IPS-18c (cell line): ENCODE measurements at regions not wholly inside any gene's neighbourhood (a gene's known extent, or its start where the extent isn't known, plus 50 kb on each side); places are given as distances from the start of the nearest gene placed in this dataset.

ENCODE experiments used
- H3K4me3 ChIP-seq: 2 replicates; pipeline ENCODE4 v1.7.0; 2013; ENCODE audit warnings: low read depth, mild to moderate bottlenecking, low read length, moderate library complexity; ENCODE audit not compliant: insufficient read depth
- H3K9me3 ChIP-seq: one replicate; pipeline ENCODE4 v1.6.1; 2013; ENCODE audit warnings: mild to moderate bottlenecking, low read length, moderate library complexity; ENCODE audit not compliant: control insufficient read depth, insufficient read depth

DNA sequence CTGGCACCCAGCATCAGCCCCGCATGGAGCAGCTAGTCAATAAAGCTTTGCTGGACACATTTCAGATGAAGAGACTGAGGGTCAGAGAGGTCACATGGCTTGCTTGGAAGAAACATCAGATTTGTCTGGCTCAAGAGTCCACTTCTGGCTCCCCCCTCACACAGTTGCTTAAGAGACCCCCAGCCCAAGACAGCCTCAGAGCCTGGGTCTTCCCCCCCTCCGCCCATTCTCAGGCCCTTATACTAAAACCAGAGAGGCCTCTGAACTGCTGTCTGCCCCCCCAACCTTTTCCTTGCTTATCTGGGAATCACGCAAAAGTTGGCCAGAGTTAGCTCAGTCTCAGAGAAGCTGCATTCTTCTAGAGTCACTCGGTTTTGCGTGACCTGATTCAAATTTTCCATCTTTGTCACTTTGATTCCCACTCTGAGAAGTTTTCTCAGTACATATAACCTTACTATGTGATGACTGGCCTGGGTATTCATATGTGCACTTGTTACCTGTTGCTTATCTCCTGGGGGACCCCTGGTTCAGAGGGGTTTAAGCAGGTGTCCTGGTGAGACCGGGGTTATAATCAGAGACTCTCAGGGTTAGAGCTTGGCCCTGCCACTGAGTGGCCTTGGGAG is 145.4 kb upstream of the IER5L start:
- Histone ChIP-seq H3K9me3 (peaks cover 2% of the 10 kb centered on the region), H3K4me3 (no peak overlapping the region)

DNA sequence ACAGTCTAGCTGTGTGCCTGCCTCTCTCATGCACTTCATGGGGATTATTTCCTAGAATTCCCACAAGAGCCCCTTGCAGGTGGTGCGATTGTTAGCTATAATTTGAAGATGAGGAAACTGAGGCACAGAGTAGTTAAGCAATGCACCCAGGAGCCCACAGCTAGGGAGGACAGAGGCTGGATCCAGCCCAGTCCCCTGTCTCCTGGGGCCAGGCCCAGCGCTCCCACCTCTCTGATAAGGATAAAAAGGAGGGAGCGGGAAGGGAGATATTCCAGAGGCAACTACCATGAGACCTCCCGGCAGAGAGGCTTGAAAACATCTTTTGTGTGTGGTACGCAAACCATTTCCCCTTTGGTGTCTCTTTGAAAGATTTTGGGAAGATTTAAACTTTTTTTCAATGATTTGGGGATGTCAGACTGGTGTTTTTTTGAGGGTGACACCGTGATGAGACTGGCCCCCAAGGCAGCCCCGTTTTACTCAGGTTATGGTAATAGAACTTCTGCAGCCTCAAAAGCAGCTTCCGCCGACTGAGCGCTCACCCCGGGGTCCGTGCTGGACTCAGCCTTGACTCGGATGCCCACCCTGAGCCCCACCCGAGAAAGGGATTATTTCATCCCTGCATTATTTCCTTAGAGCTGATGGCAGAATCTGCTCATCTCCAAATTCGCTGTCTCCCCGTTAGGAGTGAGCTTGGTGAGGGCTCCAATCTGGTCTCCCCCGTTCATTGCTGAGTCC is 144.7 kb upstream of the IER5L start:
- Histone ChIP-seq H3K4me3 (no peak overlapping the region), H3K9me3 (peaks cover 2% of the 10 kb centered on the region)

- Histone ChIP-seq H3K4me3 (no peak overlapping the region), H3K9me3 (peaks cover 2% of the 10 kb centered on the region)
Measured at GRCh38 chr9:129322022-129322621, 144.1 kb upstream of the IER5L start.

DNA sequence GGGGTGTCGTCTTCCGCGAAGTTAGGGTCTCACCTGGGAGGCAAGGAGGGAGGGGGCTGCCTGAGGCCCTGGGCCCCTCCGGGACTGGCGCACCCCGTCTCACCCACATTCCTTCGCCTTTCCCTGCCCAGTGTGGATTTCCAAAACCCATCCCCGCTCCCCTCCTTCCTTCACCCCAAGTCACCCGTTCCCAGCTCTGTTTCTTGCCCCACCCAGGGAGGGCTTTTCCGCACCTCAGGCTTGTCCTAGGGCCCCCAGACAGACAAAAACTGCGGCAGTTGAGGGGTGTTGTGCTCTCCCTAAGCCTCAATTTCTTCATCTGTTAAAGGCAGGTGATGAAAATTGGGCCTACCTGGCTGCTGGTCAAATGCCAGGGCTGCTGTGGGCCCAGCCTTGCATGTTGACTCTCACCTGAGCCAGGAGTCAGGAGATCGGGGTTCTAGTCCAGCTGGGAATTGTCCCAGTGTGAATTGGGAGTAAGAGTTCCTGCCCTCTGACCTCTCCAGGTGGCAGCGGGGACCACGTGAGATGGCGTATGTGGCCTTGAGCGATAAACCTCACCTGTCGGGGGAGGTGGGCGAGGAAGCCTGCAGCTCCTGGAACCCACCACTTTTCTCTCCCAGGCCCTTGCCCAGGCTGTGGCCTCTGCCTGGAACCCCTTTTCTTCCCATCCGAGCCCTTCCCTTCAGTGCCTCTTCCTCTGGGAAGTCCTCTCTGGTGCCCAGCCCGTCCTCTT is 143.4 kb upstream of the IER5L start:
- H3K4me3 ChIP-seq: no peak overlapping the region; the same call in 1 of the 2 replicates
- H3K9me3 ChIP-seq: peaks cover 2% of the 10 kb centered on the region

- Histone ChIP-seq H3K9me3 (peaks cover 2% of the 10 kb centered on the region), H3K4me3 (peak overlapping the region; percentile 49)
Measured at GRCh38 chr9:129320575-129321285, 142.7 kb upstream of the IER5L start.

- Histone ChIP-seq H3K4me3 (peak overlapping the region; percentile 49), H3K9me3 (peaks cover 2% of the 10 kb centered on the region)
Measured at GRCh38 chr9:129319938-129320481, 141.9 kb upstream of the IER5L start.

- H3K4me3 ChIP-seq: no peak overlapping the region
- H3K9me3 ChIP-seq: peaks cover 2% of the 10 kb centered on the region
Measured at GRCh38 chr9:129319076-129319937, 141.2 kb upstream of the IER5L start.

GRCh38 chr9:129318121-129319075 is 140.3 kb upstream of the IER5L start:
- Histone ChIP-seq H3K9me3 (peaks cover 2% of the 10 kb centered on the region), H3K4me3 (no peak overlapping the region)

DNA sequence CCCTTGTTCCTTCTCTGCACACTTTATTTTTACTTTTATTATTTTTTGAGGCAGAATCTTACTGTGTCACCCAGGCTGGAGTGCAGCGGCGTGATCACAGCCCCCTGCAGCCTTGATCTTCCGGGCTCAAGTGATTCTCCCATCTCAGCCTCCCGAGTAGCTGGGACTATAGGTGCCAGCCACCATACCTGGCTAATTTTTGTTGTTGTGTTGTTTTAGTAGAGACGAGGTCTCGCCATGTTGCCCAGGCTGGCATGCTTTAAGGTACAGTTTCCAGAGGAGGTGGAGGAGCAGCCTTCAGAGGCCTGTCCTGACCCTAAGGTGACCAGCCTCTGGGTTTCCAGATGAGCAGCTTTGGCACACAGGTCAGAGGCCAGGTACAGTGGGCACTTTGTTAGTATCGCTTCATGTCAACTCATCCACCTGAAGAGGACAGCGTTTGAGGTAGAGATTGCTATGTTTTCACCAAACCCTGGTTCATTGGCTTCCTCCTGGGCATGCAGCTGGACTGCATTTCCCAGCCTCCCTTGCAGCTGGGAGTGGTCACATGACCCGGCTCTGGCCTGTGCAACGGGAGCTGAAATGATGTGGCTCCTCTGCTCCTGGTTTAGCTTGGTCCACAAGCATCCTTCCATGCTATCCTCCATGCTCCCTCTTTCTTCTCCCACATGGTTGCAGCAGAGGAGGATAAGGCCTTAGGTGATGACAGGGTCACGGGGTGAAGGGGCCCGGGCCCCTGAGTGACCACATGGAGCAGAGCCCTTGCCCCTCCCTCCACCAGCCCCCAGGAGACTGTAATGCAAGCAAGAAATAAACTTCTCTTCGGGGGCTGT is 139.3 kb upstream of the IER5L start:
- no peak overlapping the region for H3K4me3 ChIP-seq

DNA sequence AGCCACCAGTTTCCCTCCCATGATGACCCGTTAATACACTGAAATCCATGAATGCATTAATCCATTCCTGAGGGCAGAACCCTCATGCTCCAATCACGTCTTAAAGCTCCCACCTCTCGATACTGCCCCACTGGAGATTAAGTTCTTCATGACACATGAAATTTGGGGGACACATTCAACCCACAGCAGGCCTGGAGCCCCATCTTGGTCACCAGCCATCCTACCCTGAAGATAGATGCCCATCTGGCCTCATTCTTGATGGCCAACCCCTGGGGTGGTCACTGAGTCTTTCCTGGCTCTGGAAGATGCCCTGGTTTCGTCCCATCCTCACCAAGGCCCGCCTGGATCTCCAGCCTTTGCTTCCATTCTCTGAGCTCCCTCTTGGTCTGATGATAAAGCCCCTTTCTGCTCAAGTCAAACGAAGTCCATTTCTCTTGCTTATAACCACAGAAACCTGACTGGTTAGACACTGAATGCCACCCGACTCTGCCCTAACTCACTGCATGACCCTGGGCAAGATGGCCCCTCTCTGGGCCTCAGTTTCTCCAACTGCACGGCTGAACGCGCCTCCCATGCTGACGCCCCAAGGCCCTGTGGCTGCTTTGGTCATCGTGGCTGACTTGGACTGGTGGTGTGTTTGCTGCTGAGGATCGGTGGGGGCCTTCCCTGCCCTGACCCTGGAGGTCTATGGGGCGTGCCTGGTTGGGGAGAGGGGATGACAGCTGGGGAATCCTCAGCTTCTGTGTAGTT is 138.4 kb upstream of the IER5L start:
- Histone ChIP-seq H3K4me3 (no peak overlapping the region), H3K9me3 (peaks cover 2% of the 10 kb centered on the region)

More for the DNA sequence above, 139.3 kb upstream of the IER5L start:
- H3K9me3 ChIP-seq: peaks cover 2% of the 10 kb centered on the region

DNA sequence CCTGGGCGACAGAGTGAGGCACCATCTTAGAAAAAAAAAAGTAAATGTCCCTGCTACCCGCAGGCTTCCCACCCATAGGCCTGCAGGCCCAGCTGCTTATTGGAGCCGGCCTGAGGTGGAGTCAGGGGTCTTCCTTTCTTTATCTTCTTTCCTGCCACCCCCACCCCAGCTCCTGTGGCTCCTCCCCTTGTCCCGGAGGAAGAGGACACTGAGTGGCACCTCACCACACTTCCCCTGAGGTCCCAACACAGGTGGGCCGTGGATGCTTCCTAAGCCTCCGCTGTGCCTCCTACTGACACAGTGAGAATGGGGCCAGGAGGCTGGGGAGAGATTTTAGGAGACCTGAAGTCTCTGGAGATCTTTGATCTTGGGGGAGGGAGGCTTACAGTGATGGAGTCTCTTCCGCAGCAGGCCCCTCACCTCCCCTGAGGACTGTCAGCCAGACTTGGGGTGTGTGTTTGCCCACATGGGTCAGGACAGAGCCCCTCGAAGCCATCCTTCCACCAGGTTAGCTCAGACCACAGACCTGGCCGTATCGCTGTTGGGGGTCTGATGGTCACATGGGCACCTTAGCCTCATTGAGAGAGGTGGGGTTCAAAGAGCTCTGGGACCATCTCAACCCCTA is 135.4 kb upstream of the IER5L start:
- no peaks in the 10 kb centered on the region for H3K9me3 ChIP-seq

DNA sequence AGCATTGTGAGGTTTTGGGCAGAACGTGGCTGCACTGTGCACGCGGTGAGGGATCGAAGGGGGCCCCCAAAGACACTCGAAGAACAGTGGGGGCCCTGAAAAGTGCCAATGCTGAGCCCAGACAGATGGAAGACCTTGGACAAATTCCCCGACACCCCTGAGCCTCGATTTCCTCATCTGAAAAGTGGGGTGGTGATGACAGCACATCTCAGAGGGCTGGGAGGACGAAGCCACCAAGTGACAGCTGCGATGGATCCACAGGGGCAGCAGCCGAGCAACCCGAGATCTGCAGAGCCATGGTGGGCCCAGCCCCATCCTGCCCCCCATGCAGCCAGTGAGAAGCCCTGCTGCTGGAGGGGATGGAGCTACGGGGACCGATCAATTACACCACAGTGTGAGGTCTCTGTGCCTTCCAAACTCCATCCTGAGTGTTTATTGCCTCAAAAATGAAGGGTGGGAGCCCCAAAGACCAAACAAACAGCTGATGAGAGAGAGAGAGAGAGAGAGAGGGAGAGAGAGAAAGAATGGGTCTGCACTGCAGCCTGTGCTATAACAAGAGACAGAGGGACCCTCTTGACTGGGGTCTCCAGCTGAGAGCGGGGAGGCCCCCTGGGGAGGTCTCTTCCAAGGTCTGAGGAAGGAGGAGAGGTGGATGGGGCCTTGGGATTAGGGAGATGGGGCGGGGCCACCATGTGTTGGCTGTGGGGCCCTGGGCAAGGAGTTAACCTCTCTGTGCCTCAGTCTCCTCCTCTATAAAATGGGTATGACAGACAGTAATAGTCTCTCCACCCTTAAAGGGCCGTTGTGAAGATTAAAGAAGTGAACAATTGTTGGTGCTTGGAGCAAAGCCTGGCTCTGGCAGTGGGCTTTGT is 134.4 kb upstream of the IER5L start:
- Histone ChIP-seq H3K4me3 (no peak overlapping the region), H3K9me3 (no peaks in the 10 kb centered on the region)

More for the DNA sequence above, 135.4 kb upstream of the IER5L start:
- H3K4me3 ChIP-seq: no peak overlapping the region

GRCh38 chr9:129311643-129312042 is 133.6 kb upstream of the IER5L start:
- no peak overlapping the region for H3K4me3 ChIP-seq
- H3K9me3 ChIP-seq: no peaks in the 10 kb centered on the region
